Fibroblast of the conjunctiva (primary cell): ENCODE measurements at regions not wholly inside any gene's neighbourhood (a gene's known extent, or its start where the extent isn't known, plus 50 kb on each side); places are given as distances from the start of the nearest gene placed in this dataset.
"Not testable (repeated sequence)": the region's sequence is repeated elsewhere in the genome, so short reads cannot be mapped to it uniquely, and the experiment has no call there.

Experiments used
- DNase-seq: peaks from one replicate; pipeline ENCODE4 v3.0.0-alpha.2; 2010; ENCODE audit warnings: low read depth

DNA sequence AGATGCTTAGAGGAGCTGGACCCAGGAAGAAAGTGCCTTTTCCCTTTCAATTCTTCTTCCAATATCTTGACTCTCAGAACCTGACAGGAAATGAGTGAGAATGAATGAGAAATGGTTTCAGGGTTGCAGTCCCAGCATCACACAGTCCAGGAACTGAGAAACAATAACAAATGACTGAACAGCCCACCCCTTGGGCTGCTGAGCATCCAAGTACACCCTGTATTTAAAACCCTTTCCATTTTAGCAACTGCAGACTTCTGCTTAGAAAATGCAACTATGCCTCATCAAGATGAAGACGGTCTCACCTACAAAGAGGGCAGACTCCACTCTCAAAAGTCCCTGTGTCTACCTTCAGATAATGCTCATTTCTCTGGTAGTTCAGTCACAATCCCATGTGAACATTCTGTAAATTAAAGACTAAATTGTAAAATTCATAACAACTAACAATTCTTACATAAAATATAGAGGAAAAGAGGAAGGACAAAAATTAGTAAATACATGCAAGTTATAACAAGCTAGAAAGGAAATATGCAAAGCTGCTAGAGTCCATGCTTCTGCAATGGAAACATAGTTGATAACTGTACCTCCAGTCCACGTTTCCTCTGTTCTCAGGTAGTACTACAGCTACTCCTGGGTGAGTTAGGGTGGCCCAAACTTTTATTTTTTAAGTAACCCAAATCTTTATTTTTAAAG is 316.5 kb downstream of the ICE1 start:
- no peak for DNase-seq

DNA sequence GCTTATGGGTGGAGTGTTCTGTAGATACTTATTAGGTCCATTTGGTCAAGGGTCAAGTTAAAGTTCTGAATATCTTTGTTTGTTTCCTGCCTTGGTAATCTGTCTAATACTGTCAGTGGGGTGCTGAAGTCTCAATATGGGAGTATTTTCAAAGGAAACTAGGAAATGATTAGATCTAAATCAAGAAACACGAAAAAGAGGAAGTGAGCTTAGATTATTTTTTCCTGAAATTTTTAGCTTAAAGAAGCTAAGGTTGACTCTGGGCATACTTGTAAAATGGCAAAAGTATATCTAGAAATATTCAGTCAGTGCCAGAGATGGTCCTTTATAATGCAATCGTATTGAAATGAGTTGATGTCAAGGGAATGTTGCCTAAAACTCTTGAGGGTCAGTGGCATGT is 313.5 kb downstream of the ICE1 start:
- DNase-seq, result no peak

DNA sequence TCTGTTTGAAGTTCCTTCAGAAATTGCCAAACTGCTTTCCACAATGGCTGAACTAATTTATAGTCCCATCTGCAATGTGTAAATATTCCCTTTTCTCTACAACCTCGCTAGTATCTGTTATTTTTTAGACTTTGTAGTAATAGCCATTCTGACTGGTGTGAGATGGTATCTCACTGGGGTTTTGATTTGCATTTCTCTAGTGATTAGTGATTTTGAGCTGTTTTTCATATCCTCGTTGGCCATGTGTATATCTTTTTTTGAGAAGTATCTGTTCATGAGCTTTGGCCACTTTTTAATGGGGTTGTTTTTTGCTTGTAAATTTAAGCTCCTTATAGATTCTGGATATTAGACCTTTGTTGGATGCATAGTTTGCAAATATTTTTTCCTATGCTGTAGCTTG is 310.6 kb downstream of the ICE1 start:
- DNase-seq, result not testable (repeated sequence)

DNA sequence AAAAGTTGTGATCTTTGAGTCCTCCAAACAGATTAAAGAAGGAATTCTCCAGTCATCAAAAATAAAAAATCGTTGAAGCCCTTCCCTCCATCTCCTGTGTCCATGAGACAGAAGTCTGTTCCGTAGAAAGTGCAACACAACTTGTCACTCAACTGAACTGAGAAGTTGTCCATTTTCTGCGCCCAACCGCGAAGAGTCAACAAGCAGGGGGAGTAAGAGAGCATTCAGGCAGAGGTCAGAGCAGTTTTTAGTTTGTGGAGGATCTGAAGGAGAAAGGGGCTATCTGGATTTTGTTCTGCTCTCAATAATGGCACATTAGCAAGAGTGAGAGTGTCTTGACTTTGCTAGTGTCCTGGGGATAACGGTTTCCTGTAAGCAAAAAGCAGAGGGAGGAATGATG is 303.9 kb downstream of the ICE1 start:
- DNase-seq, result no peak

DNA sequence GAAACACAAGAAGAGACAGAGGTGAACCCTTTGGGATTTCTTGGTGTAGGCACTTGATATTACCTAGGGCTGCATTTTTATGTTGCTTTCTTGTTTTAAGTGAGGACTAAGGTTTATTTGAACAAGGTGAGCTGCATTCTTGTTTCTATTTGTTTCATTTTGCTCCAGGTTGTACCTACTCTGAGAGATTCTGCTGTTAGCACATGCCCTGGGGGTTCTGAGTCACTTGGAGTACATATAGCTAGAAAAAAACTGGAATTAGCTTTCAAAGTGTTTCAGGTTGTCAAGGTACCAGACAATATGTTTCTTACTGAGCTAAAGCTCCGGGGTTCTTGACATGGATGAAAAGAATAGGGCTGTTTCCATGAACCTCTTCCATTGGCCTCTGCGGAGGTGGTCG is 299.4 kb downstream of the ICE1 start:
- DNase-seq, result no peak

DNA sequence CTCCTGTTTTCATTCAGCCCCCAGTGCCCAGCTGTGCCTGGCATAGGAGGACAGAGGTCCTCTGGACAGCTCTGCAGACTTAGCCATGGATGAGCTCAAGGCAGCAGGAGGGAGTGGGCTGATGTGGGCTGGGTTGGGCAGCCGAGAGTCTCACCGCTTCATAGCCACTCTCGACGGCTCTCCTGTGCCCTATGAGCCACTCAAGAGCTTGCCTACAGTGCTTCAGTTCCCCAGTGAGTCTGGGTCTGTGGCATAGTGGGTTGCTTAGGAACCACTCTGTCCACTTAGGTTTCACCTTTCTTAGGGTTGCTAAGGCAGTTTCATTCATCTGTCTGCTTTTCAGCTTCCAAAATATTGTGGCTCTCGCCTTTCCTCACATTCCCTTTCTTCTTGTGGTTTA is 296.8 kb downstream of the ICE1 start:
- no peak for DNase-seq

DNA sequence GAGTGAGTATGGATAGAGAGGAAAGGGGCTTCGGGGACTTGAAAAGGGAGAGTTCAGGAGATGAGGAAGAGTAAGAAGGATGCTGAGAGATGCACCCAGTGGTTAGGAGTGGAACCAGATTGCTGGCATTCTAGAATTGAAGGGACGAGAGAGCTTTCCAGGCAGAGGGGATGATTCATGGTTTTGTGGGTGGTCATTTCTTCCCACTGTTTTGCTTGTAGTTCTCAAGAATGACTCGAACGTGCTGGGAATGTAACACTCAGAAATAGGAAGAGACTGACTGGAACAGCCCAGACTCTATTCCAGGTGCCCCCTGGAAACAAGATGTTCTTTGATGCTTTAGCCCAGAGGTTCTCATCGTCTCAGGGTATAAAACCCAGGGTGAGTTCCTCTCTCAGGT is 294.2 kb downstream of the ICE1 start:
- no peak for DNase-seq

DNA sequence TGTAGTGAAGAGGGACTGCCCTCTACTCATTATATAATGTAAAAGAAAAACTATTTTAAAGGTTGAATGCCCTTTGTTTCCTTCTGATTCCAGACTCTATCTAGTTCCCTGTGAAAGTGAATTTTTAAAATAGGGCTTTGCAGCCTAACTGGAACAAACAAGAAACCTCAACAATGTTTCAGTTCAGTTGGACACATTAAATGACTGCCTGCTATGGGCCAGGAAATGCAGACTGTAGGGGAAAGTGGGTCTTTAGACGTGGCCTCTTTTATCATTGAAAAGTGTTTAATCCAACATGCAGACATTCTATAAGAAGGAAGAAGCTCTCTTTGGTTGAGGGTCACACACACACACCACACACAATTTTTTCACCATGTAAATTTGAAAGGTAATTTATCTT is 289.1 kb downstream of the ICE1 start:
- DNase-seq, result no peak

DNA sequence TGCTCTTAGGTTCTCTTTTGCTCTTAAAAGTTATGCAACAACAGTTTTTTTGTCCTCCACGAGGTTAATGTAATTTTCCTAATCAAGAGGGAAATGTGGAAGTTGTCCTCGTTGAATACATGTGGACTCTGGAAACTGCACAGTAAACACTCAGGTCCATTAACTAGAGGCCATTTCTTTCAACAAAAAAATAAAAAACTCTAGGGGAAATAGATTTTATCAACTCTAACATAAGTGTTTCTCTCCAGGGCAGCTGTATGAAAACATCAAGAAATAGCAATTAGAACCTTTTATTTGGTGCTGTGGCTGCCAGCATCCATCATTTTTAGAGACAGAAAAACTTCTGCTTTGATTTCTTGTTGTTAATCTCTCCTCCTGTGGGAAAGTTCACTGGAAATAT is 288.6 kb downstream of the ICE1 start:
- no peak for DNase-seq

DNA sequence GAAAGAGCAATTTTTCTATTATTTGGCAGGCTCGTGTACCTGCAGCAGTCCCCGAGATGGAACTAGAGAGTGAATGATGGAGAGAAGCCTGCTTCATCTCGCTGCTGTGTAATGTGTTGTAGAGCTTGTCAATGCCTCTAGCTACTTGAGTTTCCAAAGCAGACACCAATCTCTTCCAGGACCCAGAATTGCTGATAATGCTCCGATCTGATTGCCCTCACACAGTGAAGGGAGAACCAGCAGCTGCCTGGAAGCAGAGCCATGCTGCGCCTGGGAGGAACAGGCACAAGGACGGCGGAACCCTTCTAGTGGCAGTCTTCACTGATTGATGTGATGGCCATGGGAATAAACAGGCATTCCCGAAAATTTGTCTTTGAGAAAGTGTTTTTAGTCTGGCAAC is 288.0 kb downstream of the ICE1 start:
- DNase-seq, result no peak

DNA sequence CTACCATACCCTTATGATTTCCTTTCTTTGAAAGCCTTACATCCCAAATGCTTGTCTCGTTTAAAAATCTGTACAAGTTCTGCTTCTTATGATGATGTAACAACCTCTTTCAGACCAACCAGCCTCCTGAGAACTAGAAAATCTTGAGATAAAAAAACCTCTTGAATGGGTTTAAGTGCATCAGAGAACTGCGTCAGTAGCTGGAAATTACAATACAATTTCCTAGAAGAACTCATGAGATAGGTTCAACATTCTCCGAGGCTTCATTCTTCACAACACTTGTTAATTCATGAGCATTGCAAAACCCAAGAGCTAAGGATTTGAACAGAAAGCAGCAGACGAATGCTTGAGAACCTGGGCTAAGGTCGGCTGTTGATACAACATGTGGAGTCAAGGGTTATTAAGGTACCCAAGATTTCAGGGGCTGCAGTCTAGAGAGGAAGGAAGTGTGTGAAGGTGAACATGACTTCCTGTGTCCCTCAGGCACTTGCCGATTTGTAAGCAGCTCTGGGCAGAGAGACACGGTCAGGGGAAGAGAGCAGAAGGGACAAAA is 286.0 kb downstream of the ICE1 start:
- no peak for DNase-seq

DNA sequence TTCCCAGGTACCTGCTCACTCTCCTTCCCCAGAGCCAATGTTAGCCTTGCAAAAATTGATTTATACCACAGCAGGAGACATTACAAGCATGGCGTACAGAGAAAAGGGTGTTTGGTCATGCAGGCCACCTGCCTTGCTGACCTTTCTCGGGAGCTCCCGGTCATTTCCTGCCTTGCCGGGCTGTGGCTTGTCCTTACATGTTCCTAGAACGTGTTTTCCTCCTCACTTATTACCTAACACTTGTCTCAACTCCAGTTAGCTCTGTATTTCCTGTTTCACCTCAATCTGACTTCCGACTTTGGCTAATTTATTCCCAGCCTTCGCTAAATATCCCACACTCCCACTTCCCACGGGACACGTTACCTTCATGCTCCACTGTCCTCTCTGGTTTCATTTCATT is 282.5 kb downstream of the ICE1 start:
- DNase-seq, result no peak

DNA sequence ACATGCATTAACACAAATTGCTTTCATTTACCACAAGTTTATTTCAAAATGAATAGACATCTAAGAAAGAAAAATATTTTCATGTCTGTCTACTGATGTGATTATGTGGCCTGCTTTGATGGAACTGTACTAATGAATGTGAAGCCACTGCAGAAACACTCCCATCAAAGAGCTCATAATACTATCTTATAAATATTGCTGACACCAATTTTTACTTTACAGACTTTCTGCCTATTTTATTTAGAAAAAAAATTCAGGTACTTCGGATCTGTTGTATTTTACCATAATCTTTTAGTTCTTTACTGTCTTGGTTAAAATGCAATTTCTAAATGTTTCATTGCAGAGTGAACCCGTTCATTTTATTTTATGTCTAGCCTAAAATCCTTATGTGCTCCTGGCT is 281.9 kb downstream of the ICE1 start:
- no peak for DNase-seq

DNA sequence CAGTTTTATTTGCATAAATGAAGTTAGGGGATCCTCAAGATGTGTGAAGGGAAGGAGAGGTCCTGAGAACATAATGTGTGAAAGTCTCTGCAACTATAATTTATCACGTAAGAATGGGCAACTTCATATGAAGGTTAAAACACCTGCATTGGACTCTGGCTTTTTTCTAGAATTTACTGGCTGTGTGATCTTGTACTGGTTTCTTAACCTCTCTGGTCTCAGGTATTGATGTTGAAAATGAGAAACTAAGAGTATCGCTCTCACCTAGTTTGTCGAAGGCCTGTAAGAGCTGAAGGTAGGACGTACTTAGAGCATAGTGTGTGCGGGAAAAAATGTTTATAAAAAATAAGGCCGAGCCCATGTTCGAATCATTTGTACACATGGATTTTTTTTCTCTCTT is 280.5 kb downstream of the ICE1 start:
- no peak for DNase-seq

DNA sequence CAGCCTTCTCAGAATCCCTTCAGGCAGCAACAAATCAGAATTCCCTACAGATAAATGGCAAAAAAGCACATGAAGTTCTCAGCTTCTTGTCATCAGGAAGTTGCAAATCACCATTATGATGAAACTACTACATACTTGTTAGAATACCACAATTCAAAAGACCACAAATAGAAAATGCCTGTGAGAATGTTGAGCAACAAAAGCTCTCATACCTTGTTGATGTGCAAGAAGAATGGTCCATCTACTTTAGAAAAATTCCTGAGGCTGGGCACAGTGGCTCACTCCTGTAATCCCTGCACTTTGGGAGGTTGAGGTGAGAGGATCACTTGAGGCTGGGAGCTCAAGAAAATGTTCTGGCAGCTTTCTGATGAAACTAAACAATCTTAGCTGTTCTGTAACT is 278.1 kb downstream of the ICE1 start:
- no peak for DNase-seq

DNA sequence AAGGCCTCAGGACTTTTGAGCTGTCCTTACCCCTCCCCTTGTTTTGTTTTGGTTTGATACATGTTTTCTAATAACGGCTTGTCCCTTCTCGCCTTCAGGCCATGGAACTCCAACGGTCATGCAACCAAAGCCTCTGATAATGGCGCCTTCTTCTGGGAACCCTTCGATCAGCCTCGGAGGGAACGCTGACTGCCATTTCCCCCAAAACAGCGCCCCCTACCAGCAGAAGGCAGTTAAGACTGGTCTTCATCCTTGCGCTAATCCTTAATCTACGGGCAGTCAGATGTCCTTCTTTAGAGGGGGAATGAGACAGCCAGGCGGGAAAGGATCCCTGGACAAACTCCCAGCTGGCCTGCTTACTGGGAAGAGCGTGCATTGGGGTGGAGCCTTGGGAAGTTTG is 276.6 kb downstream of the ICE1 start:
- DNase-seq, result no peak

DNA sequence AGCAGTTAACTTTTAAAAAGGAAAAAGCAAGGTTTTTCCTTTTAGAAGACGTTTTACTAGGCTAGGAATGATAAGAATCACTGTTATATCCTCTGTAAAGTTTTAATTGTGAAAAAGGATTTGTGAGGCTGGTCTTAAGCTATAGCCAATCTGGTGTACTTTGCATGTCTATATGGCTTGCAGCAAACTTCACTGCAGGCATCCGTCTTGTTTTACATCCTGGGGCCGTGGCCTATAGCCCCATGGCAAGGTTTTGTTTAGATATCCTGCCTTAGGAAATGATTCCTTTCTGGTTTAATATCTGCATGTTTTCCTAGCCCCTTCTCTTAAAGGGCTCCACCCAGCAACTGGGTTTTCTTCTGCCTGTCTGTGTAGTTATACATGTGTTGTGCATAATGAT is 272.8 kb downstream of the ICE1 start:
- DNase-seq, result no peak

DNA sequence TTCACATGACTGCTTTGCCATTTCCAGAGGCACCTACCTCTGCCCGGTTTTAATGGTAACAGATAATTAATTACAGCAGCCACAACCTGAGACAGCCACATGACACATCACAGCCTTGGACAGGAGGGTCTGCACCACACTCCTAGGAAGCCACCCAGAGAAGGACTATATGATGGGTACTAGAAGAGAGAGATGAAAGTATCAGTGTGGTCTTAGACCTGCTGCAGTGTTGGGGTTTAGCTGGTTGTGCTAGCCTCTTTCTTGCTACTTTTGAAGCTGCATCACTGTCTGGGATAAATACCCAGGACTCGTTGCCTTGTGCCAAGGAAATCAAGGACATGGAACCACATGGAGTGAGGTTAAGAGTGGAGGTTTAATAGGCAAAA is 266.4 kb downstream of the ICE1 start:
- DNase-seq, result no peak

DNA sequence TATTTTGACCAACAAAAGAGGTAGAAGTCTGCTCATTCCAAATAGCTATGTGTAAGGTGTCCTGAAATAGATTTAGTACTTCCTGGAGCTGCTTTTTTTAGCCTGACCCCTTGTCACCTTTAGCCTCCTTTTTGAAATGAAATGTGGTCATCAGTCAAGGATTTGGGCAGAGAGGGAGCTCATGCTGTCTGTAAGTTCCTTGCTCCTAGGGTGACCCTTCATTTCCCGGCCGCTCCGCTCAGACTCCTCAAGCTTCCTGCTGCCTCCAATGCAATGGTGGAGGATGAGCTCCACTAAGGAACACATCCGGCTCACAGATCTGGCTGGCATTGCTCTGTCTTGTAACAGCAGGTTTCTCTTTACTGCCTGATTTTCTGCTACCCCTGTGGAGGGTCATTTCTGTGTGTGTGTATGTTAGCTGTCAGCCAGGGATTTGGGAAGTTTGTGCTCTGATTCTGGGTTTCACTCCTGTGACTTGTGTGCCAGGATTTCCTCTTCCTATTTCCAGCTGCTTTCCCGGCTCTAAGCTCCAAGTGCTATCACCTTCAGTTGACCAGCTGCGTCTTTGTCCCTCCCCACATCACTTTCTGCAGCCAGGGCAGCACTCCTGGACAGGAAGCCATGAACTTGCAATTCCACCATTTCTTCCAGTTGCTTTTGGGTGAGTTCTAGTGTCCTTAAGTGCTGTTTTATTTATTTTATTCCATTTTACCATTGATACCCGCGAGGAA is 265.9 kb downstream of the ICE1 start:
- DNase-seq, result no peak

DNA sequence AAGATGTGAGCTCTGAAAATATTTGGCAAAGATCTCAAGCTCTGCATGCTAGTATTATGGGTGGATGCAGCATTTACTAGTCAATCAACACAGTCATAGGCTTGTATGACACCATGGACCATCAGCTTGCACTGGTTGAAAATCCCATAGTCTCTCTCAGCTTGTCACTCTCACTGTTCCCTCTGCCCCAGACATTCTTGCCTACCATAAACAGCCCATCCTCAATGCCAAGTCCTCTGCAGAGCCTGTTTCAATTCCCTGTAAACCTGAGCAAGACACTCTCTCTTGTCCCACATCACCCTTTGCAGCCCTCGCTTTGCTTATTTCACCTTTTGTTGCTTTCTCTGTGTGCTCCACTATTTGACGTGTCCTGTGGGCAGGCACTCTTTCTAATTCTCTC is 264.6 kb downstream of the ICE1 start:
- DNase-seq, result no peak

DNA sequence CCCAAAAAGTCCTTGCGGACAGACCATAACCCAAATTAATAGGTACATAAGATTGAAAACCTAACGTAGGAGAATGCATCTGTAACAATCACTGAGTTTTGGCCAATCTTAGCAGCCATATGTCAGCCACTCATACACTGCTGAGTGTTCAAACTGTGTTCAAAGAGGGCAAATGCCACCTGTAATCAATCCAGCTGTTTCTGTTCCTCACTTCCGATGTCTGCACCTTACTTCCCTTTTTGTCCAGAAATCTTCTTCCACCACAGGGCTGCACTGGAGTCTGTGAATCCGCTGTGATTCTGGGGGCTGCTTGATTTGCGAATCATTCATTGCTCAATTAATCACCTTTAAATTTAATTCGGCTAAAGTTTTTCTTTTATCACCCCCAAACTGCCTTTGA is 263.9 kb downstream of the ICE1 start:
- DNase-seq, result no peak

DNA sequence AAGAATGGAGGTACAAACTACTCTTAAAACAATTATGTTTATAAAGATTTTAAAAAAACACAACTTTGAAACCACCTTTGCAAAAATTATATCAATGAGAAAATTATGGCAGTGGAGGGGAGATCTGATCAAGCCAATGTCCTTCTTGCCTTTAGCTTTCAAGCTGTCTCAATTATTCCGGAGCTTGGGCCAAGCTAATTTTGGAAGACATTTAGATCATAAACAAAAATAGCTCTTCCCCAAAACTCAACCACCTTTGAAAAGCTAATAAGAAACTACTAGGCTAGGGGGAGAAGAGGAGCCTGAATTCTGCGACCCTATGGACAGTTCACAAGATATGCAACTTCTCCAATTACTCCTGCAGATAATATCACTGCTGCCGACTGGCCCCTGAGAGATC is 263.3 kb downstream of the ICE1 start:
- DNase-seq, result no peak

DNA sequence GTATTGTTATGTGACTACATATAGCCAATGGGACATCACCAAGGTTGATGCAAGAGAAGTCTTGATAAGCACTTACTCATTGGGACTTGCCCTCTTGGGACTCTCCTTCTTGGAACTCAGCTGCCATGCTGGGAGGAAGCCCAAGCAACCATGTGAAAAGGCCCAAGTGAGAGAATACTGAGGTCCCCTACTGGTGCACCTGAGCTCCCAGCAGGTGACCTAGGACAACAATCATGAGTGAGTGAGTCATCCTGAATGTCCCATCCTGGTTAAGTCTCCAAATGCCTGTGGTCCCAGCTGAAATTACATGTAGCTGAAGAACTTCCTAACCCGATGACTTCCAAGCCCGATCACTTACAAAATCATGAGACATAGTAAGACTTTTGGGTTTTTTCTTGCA is 260.7 kb downstream of the ICE1 start:
- DNase-seq, result no peak

DNA sequence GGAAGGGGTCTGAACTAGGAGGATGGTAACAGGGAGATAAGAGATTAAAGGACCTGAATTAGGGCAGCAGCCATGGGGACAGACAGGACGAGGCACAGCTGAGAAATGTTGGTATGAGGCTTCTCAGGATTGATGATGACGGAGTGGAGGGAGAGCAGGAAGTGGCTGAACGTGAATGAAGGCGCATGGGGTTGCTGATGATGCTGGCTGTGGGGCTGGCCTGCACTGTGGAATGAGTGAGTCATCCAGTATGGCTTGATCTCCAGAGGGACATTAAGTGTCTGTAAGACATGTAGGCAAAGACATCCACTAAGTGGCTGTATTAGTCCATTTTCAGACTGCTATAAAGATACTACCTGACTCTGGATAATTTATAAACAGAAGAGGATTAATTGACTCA is 256.4 kb downstream of the ICE1 start:
- DNase-seq, result no peak
